ENCODE measurements at regions not wholly inside any gene's neighbourhood (a gene's known extent, or its start where the extent isn't known, plus 50 kb on each side); places are given as distances from the start of the nearest gene placed in this dataset.

DNA sequence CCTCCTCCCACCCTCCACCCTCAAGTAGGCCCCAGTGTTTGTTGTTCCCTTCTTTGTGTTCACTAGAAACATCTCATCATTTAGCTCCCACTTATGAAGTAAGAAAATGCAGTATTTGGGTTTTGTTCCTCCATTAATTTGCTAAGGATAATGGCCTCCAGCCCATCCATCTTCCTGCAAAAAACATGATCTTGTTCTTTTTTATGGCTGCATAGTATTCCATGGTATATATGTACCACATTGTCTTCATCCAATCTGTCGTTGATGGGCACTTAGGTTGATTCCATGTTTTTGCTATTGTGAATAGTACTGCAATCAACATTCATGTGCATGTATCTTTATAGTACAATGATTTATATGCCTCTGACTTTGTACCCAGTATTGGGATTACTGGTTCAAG, 416.8 kb upstream of the SASH1 start:
- Histone ChIP-seq H3K4me1 (ENCODE audit: control insufficient read depth, insufficient read depth, low read length) (no peaks in the 10 kb centered on the region), H3K9me3 (ENCODE audit: control insufficient read depth, low read depth, low read length) (peaks cover 5% of the 10 kb centered on the region), H3K4me3 (ENCODE audit: low read length) (no peak overlapping the region), H3K27ac (ENCODE audit: low read length) (no peak overlapping the region), H3K36me3 (ENCODE audit: control insufficient read depth, insufficient read depth, low read length) (no peaks in the 10 kb centered on the region), H3K27me3 (ENCODE audit: control insufficient read depth, insufficient read depth, low read length) (no peaks in the 10 kb centered on the region)
- no peak for DNase-seq
- no CpG with 5 or more reads among the region's 1 CpG for WGBS (ENCODE audit: insufficient coverage, low lambda C conversion rate)

DNA sequence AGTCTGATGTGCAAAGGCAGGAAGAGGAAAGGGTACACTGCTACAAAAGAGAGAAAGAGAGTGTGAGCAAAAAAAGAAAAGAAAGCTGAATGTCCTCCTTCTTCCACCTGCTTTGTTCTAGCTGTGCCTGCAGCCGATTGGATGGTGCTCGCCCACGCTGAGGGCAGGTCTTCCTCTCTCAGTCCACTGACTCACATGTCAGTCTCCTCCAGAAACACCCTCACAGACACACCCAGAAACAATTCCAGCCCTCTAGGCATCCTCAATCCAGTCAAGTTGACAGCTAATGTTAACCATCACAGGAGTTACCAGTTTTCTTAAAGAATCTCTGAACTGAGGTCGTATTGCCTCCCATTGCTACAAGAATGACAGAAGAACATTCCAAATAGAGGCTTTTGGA, 411.9 kb upstream of the SASH1 start:
- WGBS (ENCODE audit: insufficient coverage, low lambda C conversion rate) = 80% methylated on average over 1 of the region's 4 CpGs
- DNase-seq = no peak
- no peaks in the 10 kb centered on the region for H3K4me1 ChIP-seq (ENCODE audit: control insufficient read depth, insufficient read depth, low read length)

DNA sequence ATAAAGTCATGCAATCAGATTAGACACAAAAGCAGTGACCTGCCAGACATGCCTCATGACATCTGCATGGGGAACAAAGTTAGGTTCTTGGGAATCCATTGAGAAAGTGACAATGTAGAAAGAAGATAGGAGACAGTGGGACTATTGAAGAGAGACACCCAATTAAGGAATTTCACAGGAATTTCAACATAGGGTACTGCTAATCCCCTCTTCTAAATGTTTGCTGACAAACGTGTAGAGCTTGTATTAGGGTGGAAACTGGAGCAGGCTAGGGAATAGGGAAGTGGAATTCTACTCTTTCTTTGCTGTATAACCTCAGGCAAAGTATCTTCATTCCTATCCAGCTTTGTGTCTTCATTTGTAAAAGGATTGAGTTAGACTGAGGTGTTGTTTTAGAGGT, 409.4 kb upstream of the SASH1 start:
- H3K9me3 ChIP-seq (ENCODE audit: control insufficient read depth, low read depth, low read length) = no peaks in the 10 kb centered on the region
- no peaks in the 10 kb centered on the region for H3K4me1 ChIP-seq (ENCODE audit: control insufficient read depth, insufficient read depth, low read length)
- no peak for DNase-seq
- no peaks in the 10 kb centered on the region for H3K36me3 ChIP-seq (ENCODE audit: control insufficient read depth, insufficient read depth, low read length)
- no peaks in the 10 kb centered on the region for H3K27me3 ChIP-seq (ENCODE audit: control insufficient read depth, insufficient read depth, low read length)
- H3K4me3 ChIP-seq (ENCODE audit: low read length) = no peak overlapping the region
- WGBS (ENCODE audit: insufficient coverage, low lambda C conversion rate) = no CpG with 5 or more reads among the region's 1 CpG
- H3K27ac ChIP-seq (ENCODE audit: low read length) = no peak overlapping the region

More for the DNA sequence above, 411.9 kb upstream of the SASH1 start:
- Histone ChIP-seq H3K27me3 (ENCODE audit: control insufficient read depth, insufficient read depth, low read length) (no peaks in the 10 kb centered on the region), H3K4me3 (ENCODE audit: low read length) (no peak overlapping the region), H3K9me3 (ENCODE audit: control insufficient read depth, low read depth, low read length) (no peaks in the 10 kb centered on the region), H3K36me3 (ENCODE audit: control insufficient read depth, insufficient read depth, low read length) (no peaks in the 10 kb centered on the region), H3K27ac (ENCODE audit: low read length) (no peak overlapping the region)

DNA sequence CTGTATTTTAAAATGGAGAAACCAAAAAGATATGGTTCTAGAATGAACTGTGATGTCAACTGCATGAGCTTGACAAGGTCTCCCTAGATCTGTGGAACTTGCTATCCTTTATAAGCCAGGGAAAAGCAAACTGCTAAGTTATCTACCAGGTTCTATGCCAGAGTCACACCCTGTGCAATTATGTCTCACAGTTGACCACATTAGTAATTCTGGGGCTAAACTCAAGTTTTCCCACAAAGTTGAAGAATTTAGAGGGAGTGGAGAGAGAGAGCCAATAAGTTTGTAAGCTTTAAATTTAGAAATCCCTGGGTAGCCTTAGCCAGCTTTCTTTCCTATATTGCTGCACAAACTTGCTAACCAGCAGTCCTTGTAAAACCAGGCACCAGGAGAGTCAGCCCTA, 407.0 kb upstream of the SASH1 start:
- H3K4me3 ChIP-seq (ENCODE audit: low read length) = no peak overlapping the region
- H3K36me3 ChIP-seq (ENCODE audit: control insufficient read depth, insufficient read depth, low read length) = no peaks in the 10 kb centered on the region
- no peaks in the 10 kb centered on the region for H3K4me1 ChIP-seq (ENCODE audit: control insufficient read depth, insufficient read depth, low read length)
- no peaks in the 10 kb centered on the region for H3K27me3 ChIP-seq (ENCODE audit: control insufficient read depth, insufficient read depth, low read length)
- H3K27ac ChIP-seq (ENCODE audit: low read length) = no peak overlapping the region
- DNase-seq = no peak
- no peaks in the 10 kb centered on the region for H3K9me3 ChIP-seq (ENCODE audit: control insufficient read depth, low read depth, low read length)

DNA sequence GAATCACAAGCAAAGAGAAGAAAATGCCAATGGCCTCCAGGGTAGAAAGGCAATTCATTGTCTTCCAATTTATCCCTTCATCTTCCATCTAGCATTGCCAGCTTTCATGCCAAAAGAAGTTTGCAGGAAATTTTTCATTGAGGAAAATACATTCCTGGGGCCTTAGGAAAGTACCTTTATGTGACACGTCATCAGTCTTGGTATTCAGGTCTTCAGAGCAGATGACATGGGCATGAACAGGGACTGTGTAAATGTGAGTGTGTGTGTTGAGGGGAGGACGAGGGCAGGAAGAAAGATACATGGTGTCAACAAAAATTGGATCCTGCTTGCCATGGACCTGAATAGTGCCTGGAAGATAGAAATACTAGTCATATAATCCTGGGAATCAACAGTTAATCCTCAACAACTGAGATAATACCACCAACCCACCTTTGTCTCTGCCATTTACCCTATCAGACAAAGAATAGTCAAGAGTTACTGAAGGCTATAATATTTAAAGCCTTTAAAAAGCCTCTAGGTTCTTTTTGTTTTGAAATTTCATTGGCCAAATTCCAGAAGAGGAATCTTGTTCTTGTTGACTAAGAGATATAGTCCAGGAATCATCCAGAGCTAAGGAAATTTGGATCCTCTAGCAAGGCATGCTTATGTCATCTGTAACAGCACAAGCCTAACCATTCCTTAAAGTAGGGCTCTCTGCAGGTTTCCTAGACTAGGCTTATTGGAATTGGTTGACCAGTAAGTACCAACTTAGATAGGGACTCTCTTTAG, 405.8 kb upstream of the SASH1 start:
- WGBS (ENCODE audit: insufficient coverage, low lambda C conversion rate) = 80% methylated on average over 1 of the region's 2 CpGs
- H3K4me3 ChIP-seq (ENCODE audit: low read length) = no peak overlapping the region
- no peaks in the 10 kb centered on the region for H3K27me3 ChIP-seq (ENCODE audit: control insufficient read depth, insufficient read depth, low read length)
- DNase-seq = no peak
- no peaks in the 10 kb centered on the region for H3K9me3 ChIP-seq (ENCODE audit: control insufficient read depth, low read depth, low read length)
- H3K4me1 ChIP-seq (ENCODE audit: control insufficient read depth, insufficient read depth, low read length) = no peaks in the 10 kb centered on the region
- H3K36me3 ChIP-seq (ENCODE audit: control insufficient read depth, insufficient read depth, low read length) = no peaks in the 10 kb centered on the region
- H3K27ac ChIP-seq (ENCODE audit: low read length) = no peak overlapping the region

DNA sequence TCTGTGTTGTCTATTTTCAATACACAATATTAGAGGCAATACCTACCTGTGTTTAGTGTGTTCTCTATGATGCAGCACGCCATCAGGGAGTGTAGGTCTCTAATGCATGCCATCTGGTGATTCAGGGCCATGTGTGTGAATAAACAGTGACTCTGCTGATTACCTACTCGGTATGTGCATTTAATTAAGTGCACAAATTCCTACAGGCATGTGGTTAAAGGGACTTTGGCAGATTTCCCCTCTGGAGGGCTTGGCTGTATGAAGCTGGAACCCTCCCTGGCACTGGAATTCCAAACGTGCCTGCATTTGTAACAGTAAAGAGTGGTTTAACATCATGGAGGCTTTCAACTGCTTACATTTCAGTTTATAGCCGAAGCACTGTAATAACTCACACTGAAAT, 401.5 kb upstream of the SASH1 start:
- Histone ChIP-seq H3K9me3 (ENCODE audit: control insufficient read depth, low read depth, low read length) (peaks cover 8% of the 10 kb centered on the region), H3K4me3 (ENCODE audit: low read length) (no peak overlapping the region), H3K27me3 (ENCODE audit: control insufficient read depth, insufficient read depth, low read length) (no peaks in the 10 kb centered on the region), H3K27ac (ENCODE audit: low read length) (no peak overlapping the region), H3K4me1 (ENCODE audit: control insufficient read depth, insufficient read depth, low read length) (no peaks in the 10 kb centered on the region), H3K36me3 (ENCODE audit: control insufficient read depth, insufficient read depth, low read length) (no peaks in the 10 kb centered on the region)
- WGBS (ENCODE audit: insufficient coverage, low lambda C conversion rate) = no CpG with 5 or more reads among the region's 4 CpGs
- no peak for DNase-seq

DNA sequence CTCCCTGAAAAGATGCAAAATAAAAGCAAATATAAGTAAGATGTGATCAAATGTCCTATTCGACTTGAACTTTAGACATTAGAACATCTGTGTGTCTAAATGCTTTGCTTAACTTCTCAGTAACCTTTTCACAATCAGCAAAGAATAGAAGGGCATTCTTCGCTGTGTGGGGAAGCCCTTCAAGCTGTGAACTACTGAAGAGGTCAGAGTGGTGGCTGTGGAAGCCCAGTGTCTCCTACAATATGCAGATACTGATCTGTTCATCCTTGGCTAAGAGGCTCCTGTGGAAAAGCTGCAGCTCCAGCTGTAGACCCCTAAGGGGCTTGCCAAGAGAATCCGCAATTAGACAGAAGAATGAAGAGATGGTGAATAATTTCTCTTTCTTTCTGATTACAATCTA, 400.3 kb upstream of the SASH1 start:
- H3K4me3 ChIP-seq (ENCODE audit: low read length) = no peak overlapping the region
- H3K4me1 ChIP-seq (ENCODE audit: control insufficient read depth, insufficient read depth, low read length) = no peaks in the 10 kb centered on the region
- no peak for DNase-seq
- H3K27ac ChIP-seq (ENCODE audit: low read length) = no peak overlapping the region
- peaks cover 8% of the 10 kb centered on the region for H3K9me3 ChIP-seq (ENCODE audit: control insufficient read depth, low read depth, low read length)
- no CpG with 5 or more reads among the region's 3 CpGs for WGBS (ENCODE audit: insufficient coverage, low lambda C conversion rate)
- no peaks in the 10 kb centered on the region for H3K27me3 ChIP-seq (ENCODE audit: control insufficient read depth, insufficient read depth, low read length)
- H3K36me3 ChIP-seq (ENCODE audit: control insufficient read depth, insufficient read depth, low read length) = no peaks in the 10 kb centered on the region

DNA sequence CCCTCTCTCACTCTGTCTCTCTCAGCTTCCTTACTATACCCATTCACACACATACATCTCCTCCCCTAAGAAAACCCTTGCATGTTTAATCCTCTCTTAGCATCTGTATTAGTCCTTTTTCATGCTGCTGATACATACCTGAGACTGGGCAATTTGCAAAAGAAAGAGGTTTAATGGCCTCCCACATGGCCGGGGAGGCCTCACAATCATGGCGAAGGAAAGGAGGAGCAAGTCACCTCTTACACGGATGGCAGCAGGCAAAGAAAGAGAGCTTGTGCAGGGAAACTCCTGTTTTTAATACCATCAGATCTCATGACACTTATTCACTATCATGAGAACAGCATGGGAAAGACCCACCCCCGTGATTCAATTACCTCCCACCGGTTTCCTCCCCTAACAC, 398.5 kb upstream of the SASH1 start:
- no peaks in the 10 kb centered on the region for H3K4me1 ChIP-seq (ENCODE audit: control insufficient read depth, insufficient read depth, low read length)
- H3K27me3 ChIP-seq (ENCODE audit: control insufficient read depth, insufficient read depth, low read length) = no peaks in the 10 kb centered on the region
- H3K36me3 ChIP-seq (ENCODE audit: control insufficient read depth, insufficient read depth, low read length) = no peaks in the 10 kb centered on the region
- H3K9me3 ChIP-seq (ENCODE audit: control insufficient read depth, low read depth, low read length) = peaks cover 8% of the 10 kb centered on the region
- H3K27ac ChIP-seq (ENCODE audit: low read length) = no peak overlapping the region
- 100% methylated on average over 2 of the region's 5 CpGs for WGBS (ENCODE audit: insufficient coverage, low lambda C conversion rate)
- H3K4me3 ChIP-seq (ENCODE audit: low read length) = no peak overlapping the region
- no peak for DNase-seq

DNA sequence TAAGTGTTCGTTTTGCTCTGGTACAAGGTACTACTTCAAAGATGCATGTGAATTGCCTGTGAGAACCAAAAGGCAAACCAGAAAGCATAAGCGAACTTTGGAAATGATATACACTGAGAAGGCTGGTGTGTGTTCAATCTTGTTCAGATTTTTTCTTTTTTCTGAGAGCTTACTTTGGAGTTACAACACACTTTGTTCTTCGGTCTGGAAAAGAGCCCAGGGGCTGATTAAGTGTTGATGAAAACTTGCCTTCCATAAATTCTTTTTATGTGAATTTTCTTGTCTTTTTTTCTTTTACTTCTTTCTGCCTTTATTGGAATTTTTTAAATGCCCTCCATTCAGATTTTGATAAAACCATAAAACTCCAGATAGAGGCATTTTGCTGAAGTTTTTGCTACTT, 395.1 kb upstream of the SASH1 start:
- no peak overlapping the region for H3K27ac ChIP-seq (ENCODE audit: low read length)
- 65% methylated on average over 3 of the region's 3 CpGs for WGBS (ENCODE audit: insufficient coverage, low lambda C conversion rate)
- peaks cover 8% of the 10 kb centered on the region for H3K9me3 ChIP-seq (ENCODE audit: control insufficient read depth, low read depth, low read length)

DNA sequence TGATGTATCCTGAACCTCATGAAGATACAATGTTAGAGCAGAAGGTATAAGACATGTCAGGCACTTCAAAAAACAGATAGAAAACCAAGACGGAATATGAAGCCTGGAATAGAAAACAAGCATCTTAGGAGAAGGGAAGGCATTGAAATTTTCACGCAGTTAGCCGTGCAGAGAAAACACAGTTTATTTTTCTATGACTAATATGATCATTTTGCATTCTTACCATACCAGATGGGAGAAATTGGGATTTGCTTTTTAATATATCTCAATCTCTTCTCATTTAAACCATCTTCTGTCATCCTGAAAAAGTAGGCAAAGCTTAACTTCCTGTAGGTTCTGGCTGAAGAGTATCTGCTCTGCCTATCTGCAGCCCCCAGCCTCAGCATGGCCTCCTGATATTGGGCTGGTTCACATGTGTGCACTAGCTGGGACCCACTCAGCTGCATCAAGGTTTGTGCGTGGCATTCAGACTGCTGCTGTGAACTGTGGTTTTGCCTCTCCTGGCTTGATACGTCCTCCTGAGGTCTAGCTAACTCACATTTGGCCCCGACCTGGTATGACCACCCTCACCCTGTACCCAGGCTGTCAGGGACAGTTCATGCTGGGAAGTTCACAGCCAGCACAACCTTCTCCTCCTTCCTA, 392.5 kb upstream of the SASH1 start:
- Histone ChIP-seq H3K4me3 (ENCODE audit: low read length) (no peak overlapping the region), H3K4me1 (ENCODE audit: control insufficient read depth, insufficient read depth, low read length) (no peaks in the 10 kb centered on the region), H3K36me3 (ENCODE audit: control insufficient read depth, insufficient read depth, low read length) (no peaks in the 10 kb centered on the region), H3K27ac (ENCODE audit: low read length) (no peak overlapping the region), H3K9me3 (ENCODE audit: control insufficient read depth, low read depth, low read length) (peaks cover 1% of the 10 kb centered on the region), H3K27me3 (ENCODE audit: control insufficient read depth, insufficient read depth, low read length) (no peaks in the 10 kb centered on the region)
- WGBS (ENCODE audit: insufficient coverage, low lambda C conversion rate) = 83% methylated on average over 2 of the region's 6 CpGs
- DNase-seq = no peak

More for the DNA sequence above, 395.1 kb upstream of the SASH1 start:
- Histone ChIP-seq H3K4me3 (ENCODE audit: low read length) (no peak overlapping the region), H3K4me1 (ENCODE audit: control insufficient read depth, insufficient read depth, low read length) (no peaks in the 10 kb centered on the region), H3K27me3 (ENCODE audit: control insufficient read depth, insufficient read depth, low read length) (no peaks in the 10 kb centered on the region), H3K36me3 (ENCODE audit: control insufficient read depth, insufficient read depth, low read length) (no peaks in the 10 kb centered on the region)
- DNase-seq = no peak

DNA sequence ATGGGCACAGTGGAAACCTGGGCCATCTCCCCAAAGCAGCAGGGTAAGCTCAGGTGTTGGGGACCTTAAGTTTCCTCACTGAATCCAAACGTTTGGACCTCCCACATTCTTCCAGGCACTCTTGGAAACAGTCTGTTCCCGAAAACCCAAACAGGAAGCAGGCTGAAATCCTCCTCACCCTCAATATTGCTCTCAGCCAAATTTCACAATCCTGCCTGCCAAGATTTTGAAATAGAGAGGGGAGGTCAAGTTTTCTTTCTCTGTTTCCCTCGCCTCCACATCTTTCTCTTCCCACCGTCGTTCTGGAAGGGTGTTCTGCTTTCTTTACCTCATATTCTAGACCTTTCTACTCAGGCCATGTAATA, 392.0 kb upstream of the SASH1 start:
- 89% methylated on average over 3 of the region's 5 CpGs for WGBS (ENCODE audit: insufficient coverage, low lambda C conversion rate)
- Histone ChIP-seq H3K36me3 (ENCODE audit: control insufficient read depth, insufficient read depth, low read length) (no peaks in the 10 kb centered on the region), H3K9me3 (ENCODE audit: control insufficient read depth, low read depth, low read length) (no peaks in the 10 kb centered on the region), H3K4me3 (ENCODE audit: low read length) (no peak overlapping the region), H3K4me1 (ENCODE audit: control insufficient read depth, insufficient read depth, low read length) (no peaks in the 10 kb centered on the region), H3K27ac (ENCODE audit: low read length) (no peak overlapping the region), H3K27me3 (ENCODE audit: control insufficient read depth, insufficient read depth, low read length) (no peaks in the 10 kb centered on the region)
- DNase-seq = no peak

Measured in large intestine (tissue), 3 donors.